NOMO-1 (cell line): ENCODE measurements at regions not wholly inside any gene's neighbourhood (a gene's known extent, or its start where the extent isn't known, plus 50 kb on each side); places are given as distances from the start of the nearest gene placed in this dataset.

Experiments used
- DNase-seq, 2 experiments: peaks; one replicate each; lab custom pipeline; 2025; ENCODE audit not compliant: unreplicated experiment in 2 of 2; lab: John Stamatoyannopoulos, UW

DNA sequence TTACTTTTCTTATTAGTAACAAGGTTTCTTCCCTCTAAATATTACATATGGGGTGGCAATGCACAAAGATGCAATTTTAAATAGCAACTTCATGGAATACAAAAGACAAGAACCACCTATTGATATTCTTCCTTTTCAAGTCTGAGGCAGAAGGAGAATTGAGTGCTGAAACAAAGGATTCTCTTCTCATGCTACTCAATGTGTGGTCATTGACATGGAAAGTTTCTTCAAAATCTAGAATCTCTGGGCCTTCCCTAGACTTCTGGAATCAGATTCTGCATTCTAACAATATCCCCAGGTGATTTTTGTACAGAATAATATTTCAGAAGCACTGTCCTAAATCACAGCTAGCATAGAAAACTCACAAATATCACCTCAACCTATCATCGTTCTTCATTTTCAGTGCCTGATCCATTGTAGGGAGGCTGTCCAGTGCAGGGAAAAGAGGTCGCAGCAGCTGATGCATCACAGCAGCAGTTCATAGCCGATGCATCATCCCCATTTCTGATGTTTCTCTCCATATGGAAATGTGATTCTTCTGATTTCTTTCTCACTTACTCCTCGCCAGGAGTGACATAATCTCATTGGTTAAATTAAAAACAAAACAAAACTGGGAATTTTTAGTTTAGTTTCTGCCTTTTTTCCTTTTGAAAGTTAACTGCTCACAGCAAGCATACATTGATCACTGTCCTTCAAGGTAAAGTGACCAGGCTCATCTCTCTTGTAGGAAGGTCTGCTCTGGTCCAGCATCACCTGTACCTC lies 139.5 kb upstream of the FAM83B start:
- DNase-seq = no peak

DNA sequence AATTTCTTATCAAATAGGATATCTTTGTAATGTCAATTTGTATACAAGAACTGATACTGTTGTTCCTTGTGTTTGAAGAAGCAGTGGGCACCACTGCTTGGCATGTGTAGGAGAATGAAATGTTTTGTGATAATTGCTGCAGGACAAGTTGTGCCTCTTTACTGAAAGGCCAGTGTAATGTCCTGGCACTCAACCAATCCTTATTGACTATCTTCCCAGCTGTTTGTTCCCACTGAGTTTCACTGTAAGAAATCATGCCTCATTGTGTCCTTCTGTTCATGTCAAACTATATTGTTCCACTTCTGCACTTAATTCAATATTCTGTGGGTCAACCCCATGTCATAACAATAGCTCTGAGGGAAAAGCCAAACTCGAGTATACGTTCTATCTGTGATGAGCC lies 136.1 kb upstream of the FAM83B start:
- no peak for DNase-seq

DNA sequence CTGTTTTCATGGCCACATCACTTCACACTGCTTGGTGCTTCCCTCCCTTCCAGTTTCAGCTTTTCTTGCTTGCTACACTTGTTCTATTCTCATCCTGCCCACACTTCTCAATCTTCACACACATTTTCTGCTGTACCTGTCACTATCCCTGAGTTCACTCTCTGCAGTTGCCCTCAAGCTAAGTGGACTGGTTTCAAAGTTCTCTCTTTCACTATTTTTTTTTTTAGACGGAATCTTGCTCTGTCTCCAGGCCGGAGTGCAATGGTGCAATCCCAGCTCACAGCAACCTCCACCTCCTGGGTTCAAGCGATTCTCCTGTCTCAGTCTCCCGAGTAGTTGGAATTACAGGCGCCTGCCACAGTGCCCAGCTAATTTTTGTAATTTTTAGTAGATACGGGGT lies 130.6 kb upstream of the FAM83B start:
- no peak for DNase-seq

DNA sequence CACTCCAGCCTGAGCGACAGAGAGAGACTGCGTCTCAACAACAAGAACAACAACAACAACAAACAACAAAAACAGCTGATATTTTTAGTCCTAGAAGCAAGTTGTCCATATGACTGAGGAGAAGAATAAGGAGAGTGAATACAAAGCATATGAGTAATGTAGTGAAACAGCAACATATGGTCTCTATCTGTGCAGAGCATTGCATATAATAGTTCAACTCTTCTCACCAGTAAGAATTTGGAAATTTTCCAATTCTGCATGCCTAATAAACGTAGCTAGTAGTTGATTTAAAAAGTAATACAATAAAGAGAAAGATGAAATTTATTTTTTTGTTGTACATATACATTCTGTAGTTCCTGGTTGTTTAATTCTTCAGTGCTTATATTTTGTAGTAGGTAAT lies 129.7 kb upstream of the FAM83B start:
- no peak for DNase-seq

DNA sequence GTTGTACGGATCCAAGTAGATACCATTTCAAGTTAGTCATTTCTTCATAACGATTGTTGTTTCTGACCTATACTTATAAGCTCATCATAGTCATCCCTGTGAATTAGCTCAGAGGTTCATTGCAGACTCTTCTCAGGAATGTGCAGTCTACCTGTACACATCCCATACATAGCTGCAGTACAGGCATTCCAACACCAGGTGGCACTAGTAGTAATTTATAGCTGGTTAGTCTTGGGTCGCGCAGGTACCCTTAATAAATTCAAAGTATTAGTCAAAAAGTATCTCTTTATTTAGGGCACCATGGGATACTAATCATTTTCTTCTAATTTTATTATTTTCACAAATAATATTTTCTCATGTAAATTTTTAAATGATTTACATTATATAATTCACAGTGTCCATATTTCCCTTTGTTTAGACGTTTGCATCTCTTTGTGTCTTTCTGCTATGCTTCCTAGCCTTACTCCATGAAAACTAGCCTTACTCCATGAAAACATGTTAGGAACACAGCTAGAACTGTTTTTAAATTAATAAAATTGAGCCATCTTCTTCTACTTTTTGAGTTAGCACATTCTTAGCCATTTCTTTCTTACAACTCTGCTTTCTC lies 128.6 kb upstream of the FAM83B start:
- DNase-seq = peak in 1 of 2 experiments; percentile 9

DNA sequence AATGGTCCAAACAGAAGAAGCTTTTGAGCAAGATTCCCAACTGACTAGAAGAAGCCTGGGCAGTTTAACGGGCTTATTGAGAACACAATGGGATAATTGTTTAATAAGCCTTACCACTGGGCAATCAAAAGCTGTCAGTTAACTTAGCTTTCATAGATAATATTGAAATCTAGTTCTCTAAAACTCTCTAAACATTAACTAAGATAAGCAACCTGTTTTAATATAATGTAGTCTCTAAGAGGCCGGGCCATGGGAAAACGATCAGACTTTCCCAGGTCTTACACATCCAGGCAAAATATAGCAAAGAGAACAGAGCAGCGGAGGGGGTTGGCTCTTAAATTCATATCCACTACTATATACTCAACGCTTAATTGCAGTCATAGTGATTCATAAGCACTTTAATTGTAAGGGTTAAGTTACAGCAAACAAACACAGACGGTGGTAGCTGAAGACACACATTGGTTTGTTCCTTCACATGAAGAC lies 128.0 kb upstream of the FAM83B start:
- no peak for DNase-seq

DNA sequence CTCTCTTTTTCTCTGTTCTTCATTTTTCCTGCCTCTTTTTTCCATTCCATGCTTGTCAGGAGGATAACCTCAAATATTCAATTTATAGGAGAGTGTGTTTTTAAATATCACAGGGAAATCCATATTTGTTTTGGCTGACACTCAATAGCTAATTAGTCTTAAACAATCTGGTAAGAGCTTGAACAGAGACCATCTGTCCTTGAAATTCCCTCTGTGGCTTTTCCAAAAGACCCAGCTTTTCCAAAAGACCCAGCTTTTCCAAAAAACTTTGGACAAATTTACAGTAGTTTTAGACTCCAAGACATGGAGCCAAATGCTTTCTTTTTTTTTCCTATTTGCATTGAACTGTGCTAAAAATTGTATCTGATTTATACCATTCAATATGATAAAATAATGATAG lies 127.4 kb upstream of the FAM83B start:
- DNase-seq = no peak

DNA sequence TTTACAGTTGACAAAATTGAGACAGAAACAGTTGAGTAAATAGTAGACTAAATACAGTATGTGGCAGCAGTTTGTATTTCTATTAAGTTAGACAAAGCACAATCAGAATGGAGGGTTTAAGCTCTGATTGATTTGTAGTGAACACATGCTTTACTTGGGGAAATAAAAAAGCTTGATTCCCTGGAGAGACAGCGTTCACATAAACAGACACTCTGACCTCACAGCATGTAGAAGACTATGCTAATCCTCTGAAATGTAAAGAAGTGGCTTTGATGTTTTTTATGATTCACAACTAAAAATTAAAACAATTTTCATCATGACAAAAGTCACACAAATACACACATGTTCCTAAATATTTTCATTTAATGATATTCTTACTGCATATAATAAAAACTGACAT lies 126.9 kb upstream of the FAM83B start:
- DNase-seq = no peak

DNA sequence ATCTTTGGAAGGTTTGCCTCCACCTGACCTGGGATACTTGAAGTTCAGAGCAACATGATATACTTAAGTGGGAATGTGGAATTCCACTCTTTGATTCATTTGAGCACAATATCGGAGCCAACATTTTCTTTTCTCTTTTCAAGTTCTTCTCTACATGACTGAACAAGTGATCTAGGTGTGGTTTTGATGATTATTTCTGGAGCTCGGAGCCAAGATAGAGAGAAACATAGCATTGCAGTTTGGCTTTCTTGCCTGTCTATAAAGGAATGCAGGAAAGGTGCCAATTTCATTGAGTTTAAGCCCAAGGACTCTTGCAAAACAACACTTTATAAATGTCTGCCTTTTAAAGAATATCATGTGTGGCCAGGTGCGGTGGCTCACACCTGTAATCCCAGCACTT lies 124.2 kb upstream of the FAM83B start:
- no peak for DNase-seq

DNA sequence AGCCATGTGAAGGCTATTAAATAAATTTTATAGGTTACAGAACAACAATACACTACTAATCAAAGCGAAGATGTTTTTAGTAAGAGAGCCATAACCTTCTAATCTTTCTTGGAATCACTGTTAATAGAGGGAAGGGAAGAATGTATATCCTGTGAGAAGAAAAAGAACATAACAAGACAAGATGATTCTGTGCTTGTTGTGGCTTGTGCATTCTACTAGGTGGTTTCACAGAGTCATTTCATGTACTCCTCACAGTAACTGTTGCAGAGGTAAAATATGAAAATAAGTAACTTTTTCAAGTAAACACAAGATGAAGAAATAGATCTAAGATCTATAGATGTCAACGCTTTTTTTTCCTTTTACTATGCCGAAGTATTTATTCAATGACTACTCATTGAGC lies 116.9 kb upstream of the FAM83B start:
- DNase-seq = no peak

DNA sequence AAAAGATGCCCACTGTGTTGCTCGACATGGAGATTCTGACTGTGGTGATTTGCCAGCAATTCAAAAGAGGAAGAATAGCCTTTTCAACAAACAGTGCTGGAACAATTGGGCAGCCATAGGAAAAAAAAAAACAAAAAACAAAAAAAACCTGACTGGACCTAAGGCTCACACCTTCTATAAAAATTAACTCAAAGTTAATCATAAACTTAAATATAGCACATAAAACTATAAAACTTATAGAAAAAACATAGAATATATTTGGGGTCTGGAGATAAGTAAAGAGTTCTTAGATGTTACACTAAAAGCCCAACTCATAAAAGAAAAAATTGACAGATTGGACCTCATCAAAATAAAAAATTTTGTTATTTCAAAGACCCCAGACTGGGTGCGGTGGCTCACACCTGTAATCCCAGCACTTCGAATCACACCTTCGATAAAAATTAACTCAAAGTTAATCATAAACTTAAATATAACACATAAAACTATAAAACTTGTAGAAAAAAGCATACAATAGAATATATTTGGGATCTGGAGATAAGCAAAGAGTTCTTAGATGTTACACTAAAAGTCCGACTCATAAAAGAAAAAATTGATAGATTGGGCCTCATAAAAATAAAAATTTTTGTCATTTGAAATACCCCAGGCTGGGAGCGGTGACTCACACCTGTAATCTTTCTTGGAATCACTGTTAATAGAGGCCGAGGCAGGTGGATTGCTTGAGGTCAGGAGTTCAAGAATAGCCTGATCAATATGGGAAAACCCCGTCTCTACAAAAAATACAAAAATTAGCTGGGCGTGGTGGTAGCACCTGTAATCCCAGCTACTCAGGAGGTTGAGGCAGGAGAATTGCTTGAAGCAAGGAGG lies 115.6 kb upstream of the FAM83B start:
- DNase-seq = no peak

DNA sequence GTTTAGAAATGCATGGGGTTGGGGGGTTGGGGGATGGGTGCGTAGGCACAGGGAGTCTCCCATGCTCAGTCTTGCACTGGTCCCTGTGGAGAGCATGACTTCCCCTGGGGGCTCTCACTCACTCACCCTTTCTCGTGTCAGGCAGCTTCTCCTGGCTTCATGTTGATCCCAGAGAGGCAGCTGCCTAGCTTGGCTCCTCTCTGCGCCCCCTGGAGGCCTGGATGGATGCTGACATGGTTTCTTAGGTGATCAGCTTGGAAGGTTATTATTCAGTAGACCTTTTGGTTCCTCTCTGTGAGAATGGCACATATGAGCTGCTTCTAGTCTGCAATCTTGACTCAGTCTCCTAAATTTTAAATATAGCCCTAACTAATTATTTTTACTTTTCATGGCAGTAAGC lies 109.3 kb upstream of the FAM83B start:
- no peak for DNase-seq

DNA sequence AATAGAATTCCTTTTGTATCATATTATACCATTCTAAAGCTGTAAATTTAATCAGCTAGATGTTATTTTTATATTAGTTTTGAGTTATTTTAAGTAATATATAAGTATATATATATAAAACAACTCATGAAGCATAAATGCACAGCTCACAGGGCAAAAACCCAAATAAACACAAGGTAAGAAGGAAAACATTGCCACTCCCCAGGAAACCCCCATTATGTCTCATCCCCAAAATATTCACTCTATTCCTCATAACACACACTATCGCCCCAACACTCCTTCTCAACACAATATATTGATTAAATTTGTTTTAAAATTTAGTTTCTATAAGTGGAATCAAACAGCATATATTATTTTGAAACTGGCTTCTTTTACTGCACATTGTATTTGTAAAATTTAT lies 98.6 kb upstream of the FAM83B start:
- no peak for DNase-seq

DNA sequence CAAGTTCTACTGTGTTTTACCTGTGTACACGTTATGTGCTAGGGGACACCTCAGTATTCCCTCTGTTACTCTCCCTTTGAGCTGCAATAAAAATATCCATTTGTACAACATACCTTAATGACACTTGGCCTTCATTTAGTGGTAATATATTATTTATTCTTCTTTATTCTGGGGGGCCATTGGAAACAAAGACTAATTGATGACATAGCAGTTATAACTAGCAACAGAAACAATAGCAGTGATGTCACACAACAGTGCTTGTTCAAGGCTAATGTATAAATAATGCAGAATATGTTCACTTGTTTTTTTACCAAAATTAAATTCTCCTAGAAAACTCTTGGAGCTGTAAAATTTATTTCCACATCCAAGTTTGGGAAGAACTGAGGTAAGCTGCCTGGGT lies 92.2 kb upstream of the FAM83B start:
- DNase-seq = no peak

DNA sequence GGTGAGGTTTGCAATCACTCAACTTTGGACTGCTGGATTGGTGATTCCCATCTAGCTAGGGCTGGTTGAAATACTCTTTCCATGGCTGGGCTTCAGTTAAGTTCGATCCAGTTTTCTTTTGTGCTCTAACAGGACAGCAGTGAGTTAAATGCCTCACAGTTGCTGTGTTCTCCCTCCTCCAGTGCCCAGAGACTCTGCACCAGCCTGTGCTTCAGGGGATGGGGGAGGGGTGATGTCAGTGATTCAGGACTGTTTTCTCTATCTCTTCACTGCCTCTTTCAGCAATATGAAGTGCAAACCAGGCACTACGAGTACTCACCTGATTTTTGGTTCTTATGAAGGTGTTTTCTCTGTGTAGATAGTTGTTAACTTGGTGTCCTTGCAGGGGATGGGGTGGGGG lies 88.2 kb upstream of the FAM83B start:
- DNase-seq = no peak

DNA sequence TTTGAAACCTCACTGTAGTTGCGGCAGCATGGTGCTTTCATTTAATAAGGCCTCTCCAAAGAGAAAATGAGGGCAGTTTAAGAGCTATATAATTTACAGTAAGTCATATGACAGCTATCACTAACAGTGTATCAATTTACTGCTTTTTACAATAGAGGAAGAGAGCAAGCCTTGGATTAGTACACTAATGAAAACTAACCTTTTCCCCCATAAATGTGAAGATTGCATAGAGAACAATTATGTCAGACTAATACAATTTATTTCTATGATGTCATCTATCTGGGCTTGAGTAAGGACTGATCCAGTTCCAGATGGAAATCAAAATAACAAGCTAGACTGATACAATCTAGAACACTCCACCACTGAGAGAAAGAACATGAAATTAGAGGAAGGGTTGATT lies 78.1 kb upstream of the FAM83B start:
- no peak for DNase-seq

DNA sequence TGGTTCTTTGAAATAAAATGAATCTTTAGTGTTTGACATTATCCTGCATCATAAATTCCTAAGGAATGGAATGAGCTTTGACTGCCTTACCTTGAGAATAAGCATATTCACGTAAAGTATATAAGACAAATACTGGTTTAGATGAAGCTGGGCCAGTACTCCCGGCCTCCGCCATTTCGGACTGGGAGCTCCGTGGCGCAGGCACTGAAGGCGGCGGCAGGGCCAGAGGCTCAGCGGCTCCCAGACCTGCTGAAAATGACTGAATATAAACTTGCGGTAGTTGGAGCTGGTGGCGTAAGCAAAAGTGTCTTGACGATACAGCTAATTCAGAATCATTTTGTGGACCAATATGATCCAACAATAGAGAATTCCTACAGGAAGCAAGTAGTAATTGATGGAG lies 76.2 kb upstream of the FAM83B start:
- DNase-seq = no peak

DNA sequence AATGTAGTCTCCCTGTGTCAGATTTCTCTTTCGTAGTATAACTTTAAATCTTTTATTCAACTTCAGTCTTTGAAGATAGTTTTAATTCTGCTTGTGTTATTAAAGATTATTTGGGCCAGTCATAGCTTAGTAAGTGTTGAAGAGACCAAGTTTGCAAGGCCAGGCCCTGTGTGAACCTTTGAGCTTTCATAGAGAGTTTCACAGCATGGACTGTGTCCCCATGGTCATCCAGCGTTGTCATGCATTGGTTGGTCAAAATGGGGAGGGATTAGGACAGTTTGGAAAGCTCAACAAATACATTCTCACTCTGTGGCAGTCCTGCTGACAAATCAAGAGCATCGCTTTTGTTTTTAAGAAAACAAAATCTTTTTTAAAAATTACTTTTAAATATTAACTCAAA lies 74.6 kb upstream of the FAM83B start:
- no peak for DNase-seq

DNA sequence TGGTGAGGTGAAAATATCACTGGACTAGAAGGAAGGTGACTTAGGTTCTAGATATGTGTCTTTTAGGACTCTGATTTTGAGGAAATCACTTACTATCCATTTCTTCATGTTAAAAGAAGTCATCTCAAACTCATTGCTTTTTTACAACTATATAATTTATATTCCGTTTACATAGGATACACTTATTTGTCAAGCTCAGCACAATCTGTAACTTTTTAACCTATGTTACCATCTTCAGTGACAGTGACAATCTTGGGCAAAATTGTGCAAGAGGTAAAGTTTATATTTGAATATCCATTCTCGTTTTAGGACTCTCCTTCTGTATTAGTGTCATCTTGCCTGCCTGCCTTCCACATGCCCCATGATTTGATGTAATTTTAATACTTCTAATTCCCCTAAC lies 74.0 kb upstream of the FAM83B start:
- no peak for DNase-seq

DNA sequence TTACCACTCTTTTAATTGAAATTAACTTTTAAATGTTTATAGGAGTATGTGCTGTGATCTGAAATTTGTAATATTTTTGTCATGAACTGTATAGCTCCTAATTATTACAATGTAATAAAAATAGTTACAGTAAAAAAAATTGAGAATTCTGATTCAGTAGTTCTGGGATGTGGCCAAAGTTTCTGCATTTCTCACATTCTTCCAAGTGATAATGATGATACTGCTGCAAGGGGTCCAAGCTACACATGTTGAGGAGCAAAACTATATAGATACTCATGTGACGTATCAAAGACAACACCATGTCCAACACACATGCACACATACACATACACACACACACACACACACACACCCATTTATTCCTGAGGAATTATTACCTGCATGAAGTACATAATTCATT lies 71.0 kb upstream of the FAM83B start:
- no peak for DNase-seq

DNA sequence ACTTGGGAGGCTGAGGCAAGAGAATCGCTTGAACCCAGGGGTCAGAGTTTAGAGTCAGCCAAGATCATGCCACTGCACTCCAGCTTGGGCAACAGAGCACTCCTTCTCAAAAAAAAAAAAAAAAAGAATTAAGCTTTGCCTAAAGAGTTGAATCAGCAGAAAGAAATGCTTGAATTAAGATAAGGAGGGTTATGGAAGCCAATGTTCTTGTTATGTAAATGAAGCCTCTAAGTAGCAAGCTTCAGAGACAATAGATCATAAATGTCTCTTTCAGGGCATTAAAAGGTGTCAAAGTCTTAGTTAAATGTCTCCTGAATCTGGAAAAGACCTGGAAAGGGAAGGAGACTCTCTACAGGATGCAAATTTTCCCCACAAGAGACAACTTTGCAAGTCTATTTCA lies 69.7 kb upstream of the FAM83B start:
- no peak for DNase-seq

DNA sequence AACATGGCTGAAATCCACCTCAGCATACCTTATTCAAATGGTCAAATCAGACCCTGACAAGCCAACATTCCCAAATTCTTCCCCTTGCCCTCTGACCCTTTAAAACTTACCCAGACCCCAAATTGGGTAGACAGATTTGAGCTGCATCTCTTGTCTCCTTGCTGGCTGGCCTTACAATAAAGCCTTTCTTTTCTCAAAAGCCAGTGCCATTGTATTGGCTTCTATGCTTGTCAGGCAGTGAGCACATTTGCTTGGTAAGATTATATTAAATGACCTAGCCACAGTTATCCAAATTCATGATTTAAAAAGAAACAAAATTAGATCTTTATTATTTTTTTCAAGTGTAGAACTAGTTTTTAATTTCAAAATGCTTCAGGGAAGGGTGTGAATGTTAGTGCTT lies 67.8 kb upstream of the FAM83B start:
- no peak for DNase-seq
